SK-N-SH (cell line): ENCODE measurements at regions not wholly inside any gene's neighbourhood (a gene's known extent, or its start where the extent isn't known, plus 50 kb on each side); places are given as distances from the start of the nearest gene placed in this dataset.

Experiments used
- CTCF ChIA-PET: fragments of 300-600, 350-600 bp; formaldehyde crosslinking; extraction: SDS; loops from one replicate; lab custom pipeline; 2021; lab: Yijun Ruan, JAX
- POLR2A ChIA-PET: fragments of 350-600 bp; sonication (Branson Sonifier 250); formaldehyde crosslinking; extraction: SDS; loops from one replicate; lab custom pipeline; 2020; ENCODE audit warnings: antibody characterized with exemption, inconsistent platforms; lab: Yijun Ruan, JAX
- DNase-seq: peaks from one replicate; pipeline ENCODE4 v3.0.0; 2012
- H2AFZ ChIP-seq: fragments of 200-600 bp; sonication (generic); 2 replicates; pipeline ENCODE4 v1.8.1; 2016; ENCODE audit warnings: antibody characterized with exemption, mild to moderate bottlenecking, low read depth
- H3F3A ChIP-seq: fragments of 200-600 bp; sonication (generic); replicated peaks from 2 replicates; pipeline ENCODE3; 2016; ENCODE audit warnings: antibody characterized with exemption, mild to moderate bottlenecking; ENCODE audit not compliant: insufficient read depth
- H3K27ac ChIP-seq, 2 experiments: fragments of 200-500 bp in 1 of 2; fragments of 200-600 bp in 1 of 2; sonication (Bioruptor generic) in 1 of 2; sonication (generic), shearing (Covaris generic) in 1 of 2; 2 replicates each; pipeline versions ENCODE4 v1.5.1 to v1.6.1; 2014 to 2016; ENCODE audit warnings: low read depth in 2 of 2, inconsistent platforms in 1 of 2, low read length in 1 of 2, mild to moderate bottlenecking in 1 of 2, mixed read lengths in 1 of 2
- H3K27me3 ChIP-seq: fragments of 200-600 bp; sonication (generic), shearing (Covaris generic); 2 replicates; pipeline ENCODE4 v1.6.1; 2016; ENCODE audit warnings: mixed run types; ENCODE audit not compliant: insufficient read depth
- H3K36me3 ChIP-seq, 2 experiments: fragments of 200-500 bp in 1 of 2; fragments of 200-600 bp in 1 of 2; sonication (Bioruptor generic) in 1 of 2; sonication (generic) in 1 of 2; replicated peaks in 1 of 2; 2 replicates each; pipeline versions ENCODE3 to v1.5.1; 2014 to 2016; ENCODE audit warnings: low read length in 1 of 2, mild to moderate bottlenecking in 1 of 2; ENCODE audit not compliant: insufficient read depth in 2 of 2, control insufficient read depth in 1 of 2
- H3K4me1 ChIP-seq, 2 experiments: fragments of 200-500 bp in 1 of 2; fragments of 200-600 bp in 1 of 2; sonication (Bioruptor generic) in 1 of 2; sonication (generic), shearing (Covaris generic) in 1 of 2; 2 replicates each; pipeline versions ENCODE4 v1.5.1 to v1.6.1; 2014 to 2016; ENCODE audit warnings: low read depth in 1 of 2, low read length in 1 of 2, mixed run types in 1 of 2; ENCODE audit not compliant: insufficient read depth in 2 of 2, control insufficient read depth in 1 of 2
- H3K4me2 ChIP-seq: fragments of 200-600 bp; sonication (generic), shearing (Covaris generic); 2 replicates; pipeline ENCODE4 v1.6.1; 2017; ENCODE audit warnings: mixed run types
- H3K4me3 ChIP-seq, 2 experiments: fragments of 200-500 bp in 1 of 2; fragments of 200-600 bp in 1 of 2; sonication (Bioruptor generic) in 1 of 2; sonication (generic), shearing (Covaris generic) in 1 of 2; 2 replicates each; pipeline versions ENCODE4 v1.5.1 to v1.8.1; 2014 to 2016; ENCODE audit warnings: low read depth in 2 of 2, inconsistent platforms in 1 of 2, low read length in 1 of 2, mild to moderate bottlenecking in 1 of 2, mixed read lengths in 1 of 2, moderate library complexity in 1 of 2
- H3K79me2 ChIP-seq: fragments of 200-600 bp; sonication (generic); 2 replicates; pipeline ENCODE4 v1.8.1; 2017; ENCODE audit warnings: mild to moderate bottlenecking; ENCODE audit not compliant: insufficient read depth
- H3K9ac ChIP-seq: fragments of 200-600 bp; sonication (generic); 2 replicates; pipeline ENCODE4 v1.6.1; 2017; ENCODE audit warnings: mixed run types
- H3K9me2 ChIP-seq: fragments of 200-600 bp; sonication (generic); 2 replicates; pipeline ENCODE4 v1.6.1; 2017; ENCODE audit warnings: mixed run types
- H3K9me3 ChIP-seq: fragments of 200-600 bp; sonication (generic); 2 replicates; pipeline ENCODE4 v1.6.1; 2017; ENCODE audit warnings: mixed run types, mild to moderate bottlenecking, moderate library complexity
- H4K20me1 ChIP-seq: fragments of 200-600 bp; sonication (generic); 2 replicates; pipeline ENCODE4 v1.6.1; 2017; ENCODE audit warnings: mild to moderate bottlenecking, mixed run types; ENCODE audit not compliant: insufficient read depth
- CHD2 ChIP-seq: fragments of 150-350 bp; IDR thresholded peaks from 2 replicates; pipeline ENCODE4 v1.6.1; 2018; ENCODE audit warnings: low read length; ENCODE audit not compliant: partially characterized antibody
- EP300 ChIP-seq, 2 experiments: IDR thresholded peaks; 2 replicates each; pipeline versions ENCODE4 v1.4.0 to v1.6.1; 2012; ENCODE audit warnings: borderline replicate concordance in 1 of 2, low read depth in 1 of 2, low read length in 1 of 2
- EZH2phosphoT487 ChIP-seq: fragments of 200-600 bp; sonication (generic); IDR thresholded peaks from 2 replicates; pipeline ENCODE4 v1.6.1; 2017; ENCODE audit warnings: low read depth, mixed run types, mild to moderate bottlenecking, antibody characterized with exemption, moderate library complexity, borderline replicate concordance
- RAD21 ChIP-seq: IDR thresholded peaks from 2 replicates; pipeline ENCODE4 v1.6.1; 2012; ENCODE audit warnings: mild to moderate bottlenecking, low read length
- REST ChIP-seq: IDR thresholded peaks from 2 replicates; pipeline ENCODE4 v1.6.1; 2012; ENCODE audit warnings: mild to moderate bottlenecking, low read depth, low read length, moderate library complexity
- RFX5 ChIP-seq: IDR thresholded peaks from 2 replicates; pipeline ENCODE4 v1.6.1; 2012; ENCODE audit warnings: mild to moderate bottlenecking, improper control_type of control experiment, low read length
- SMC3 ChIP-seq: IDR thresholded peaks from 2 replicates; pipeline ENCODE4 v1.6.1; 2012; ENCODE audit warnings: low read depth, low read length, improper control_type of control experiment
- TAF1 ChIP-seq: IDR thresholded peaks from 2 replicates; pipeline ENCODE4 v1.6.1; 2012; ENCODE audit warnings: low read depth, mild to moderate bottlenecking, low read length, moderate library complexity, borderline replicate concordance
- TCF12 ChIP-seq: IDR thresholded peaks from 2 replicates; pipeline ENCODE4 v1.4.0; 2012
- TEAD4 ChIP-seq: IDR thresholded peaks from 2 replicates; pipeline ENCODE4 v1.4.0; 2012; ENCODE audit warnings: mild to moderate bottlenecking, borderline replicate concordance; ENCODE audit not compliant: insufficient read depth
- USF2 ChIP-seq: fragments of 150-350 bp; IDR thresholded peaks from 2 replicates; pipeline ENCODE4 v1.6.1; 2017; ENCODE audit warnings: antibody characterized with exemption, low read length, low read depth, borderline replicate concordance
- WGBS: methylation state at CpG from one replicate; pipeline ENCODE4 v1.1.6; 2017; ENCODE audit warnings: low lambda C conversion rate; 5-methylcytosine and 5-hydroxymethylcytosine counted together
- TF ChIP-seq, protein P1 (sequence below): fragments of 200-600 bp; sonication (generic); IDR thresholded peaks from 2 replicates; pipeline ENCODE4 v1.6.1; 2017; ENCODE audit warnings: antibody characterized with exemption, mild to moderate bottlenecking, moderate library complexity

GRCh38 chr6:100276311-100277057 lies 188.2 kb downstream of the SIM1 start:
- no peak overlapping the region for H3K4me3 ChIP-seq
- no peak overlapping the region for H3K27ac ChIP-seq
- H4K20me1 ChIP-seq = no peaks in the 10 kb centered on the region
- peaks cover 4% of the 10 kb centered on the region for H3F3A ChIP-seq
- H2AFZ ChIP-seq = no peak overlapping the region
- no peak overlapping the region for H3K4me2 ChIP-seq
- no peaks in the 10 kb centered on the region for H3K27me3 ChIP-seq
- no peaks in the 10 kb centered on the region for H3K9me2 ChIP-seq
- H3K79me2 ChIP-seq = no peaks in the 10 kb centered on the region
- no peaks in the 10 kb centered on the region for H3K36me3 ChIP-seq
- 77% methylated on average over 3 of the region's 3 CpGs for WGBS
- H3K9me3 ChIP-seq = no peaks in the 10 kb centered on the region
- TF ChIP-seq EZH2phosphoT487 (no peak), REST (no peak), EP300 (IDR thresholded peaks at IDR 0.05; ENCODE audit: borderline replicate concordance in 1 of 2, low read depth in 1 of 2, low read length in 1 of 2) (no peak)
- POLR2A ChIA-PET = no interaction called here
- H3K4me1 ChIP-seq = no peaks in the 10 kb centered on the region; a peak in 1 of 4 replicates
- no peak for DNase-seq
- H3K9ac ChIP-seq = no peak overlapping the region
- CTCF ChIA-PET = no interaction called here

DNA sequence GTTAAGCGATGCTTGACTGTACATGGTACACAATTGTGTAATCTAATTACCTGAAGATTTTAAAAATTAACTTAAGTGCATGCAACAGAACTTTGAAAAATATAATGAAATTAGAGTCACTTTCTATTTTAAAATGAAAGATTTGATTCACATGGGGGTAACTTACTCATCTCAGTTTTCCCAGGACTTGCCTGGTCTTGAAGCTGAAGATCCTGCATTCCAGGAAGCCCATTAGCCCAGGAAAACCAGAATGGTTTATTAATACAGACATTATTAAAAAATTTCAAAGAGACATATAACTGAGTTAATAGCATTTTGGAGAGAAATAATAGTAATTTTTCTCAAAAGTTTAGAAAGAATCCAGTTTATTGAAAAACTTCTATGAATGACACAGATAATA lies 190.6 kb downstream of the SIM1 start:
- peaks cover 9% of the 10 kb centered on the region for H3F3A ChIP-seq
- no peak overlapping the region for H2AFZ ChIP-seq
- POLR2A ChIA-PET = no interaction called here
- no peak overlapping the region for H3K27ac ChIP-seq
- H3K9ac ChIP-seq = no peak overlapping the region
- no peak for DNase-seq
- H3K4me2 ChIP-seq = no peak overlapping the region
- WGBS = 25% methylated on average over 1 of the region's 1 CpG
- no peaks in the 10 kb centered on the region for H3K9me3 ChIP-seq
- no peak for TF ChIP-seq SMC3
- no peak for TF ChIP-seq TCF12
- TF ChIP-seq RFX5 = no peak
- TF ChIP-seq RAD21 = no peak
- TF ChIP-seq EP300 (IDR thresholded peaks at IDR 0.05; ENCODE audit: borderline replicate concordance in 1 of 2, low read depth in 1 of 2, low read length in 1 of 2) = no peak
- no peak for TF ChIP-seq TAF1
- no peak for TF ChIP-seq TEAD4
- TF ChIP-seq CHD2 = no peak
- no peak for TF ChIP-seq USF2
- TF ChIP-seq, protein P1, sequence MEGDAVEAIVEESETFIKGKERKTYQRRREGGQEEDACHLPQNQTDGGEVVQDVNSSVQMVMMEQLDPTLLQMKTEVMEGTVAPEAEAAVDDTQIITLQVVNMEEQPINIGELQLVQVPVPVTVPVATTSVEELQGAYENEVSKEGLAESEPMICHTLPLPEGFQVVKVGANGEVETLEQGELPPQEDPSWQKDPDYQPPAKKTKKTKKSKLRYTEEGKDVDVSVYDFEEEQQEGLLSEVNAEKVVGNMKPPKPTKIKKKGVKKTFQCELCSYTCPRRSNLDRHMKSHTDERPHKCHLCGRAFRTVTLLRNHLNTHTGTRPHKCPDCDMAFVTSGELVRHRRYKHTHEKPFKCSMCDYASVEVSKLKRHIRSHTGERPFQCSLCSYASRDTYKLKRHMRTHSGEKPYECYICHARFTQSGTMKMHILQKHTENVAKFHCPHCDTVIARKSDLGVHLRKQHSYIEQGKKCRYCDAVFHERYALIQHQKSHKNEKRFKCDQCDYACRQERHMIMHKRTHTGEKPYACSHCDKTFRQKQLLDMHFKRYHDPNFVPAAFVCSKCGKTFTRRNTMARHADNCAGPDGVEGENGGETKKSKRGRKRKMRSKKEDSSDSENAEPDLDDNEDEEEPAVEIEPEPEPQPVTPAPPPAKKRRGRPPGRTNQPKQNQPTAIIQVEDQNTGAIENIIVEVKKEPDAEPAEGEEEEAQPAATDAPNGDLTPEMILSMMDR = no peak
- peaks cover 0 to 8% of the 10 kb centered on the region in 2 experiments; a peak in 1 of 4 replicates for H3K4me1 ChIP-seq
- no peak overlapping the region for H3K4me3 ChIP-seq
- no peaks in the 10 kb centered on the region for H4K20me1 ChIP-seq
- no peaks in the 10 kb centered on the region for H3K27me3 ChIP-seq
- no peaks in the 10 kb centered on the region for H3K9me2 ChIP-seq
- CTCF ChIA-PET = no interaction called here
- no peaks in the 10 kb centered on the region for H3K36me3 ChIP-seq
- no peaks in the 10 kb centered on the region for H3K79me2 ChIP-seq
